SK-N-SH treated with all-trans-retinoic acid at 6 μM for 48 hours (cell line): ENCODE measurements at regions not wholly inside any gene's neighbourhood (a gene's known extent, or its start where the extent isn't known, plus 50 kb on each side); places are given as distances from the start of the nearest gene placed in this dataset.

Experiments
- ATAC-seq: fragments of 200-7000 bp; cut with Tn5 transposase; 3 replicates; pipeline ENCODE4 v1.9.1; 2020; ENCODE audit warnings: mild to moderate bottlenecking, moderate library complexity
- ARNTL ChIP-seq: fragments of 450-650 bp; formaldehyde crosslinking; IDR thresholded peaks from 2 replicates; pipeline ENCODE4 v1.5.0; 2020; ENCODE audit warnings: low read depth, mild to moderate bottlenecking, moderate library complexity, borderline replicate concordance
- BACH2 ChIP-seq: fragments of 250-450 bp; sonication (Bioruptor Pico); IDR thresholded peaks from 2 replicates; pipeline ENCODE4 v1.9.0; 2021; ENCODE audit warnings: mild to moderate bottlenecking, borderline replicate concordance
- CREB5 ChIP-seq: fragments of 250-450 bp; sonication (Bioruptor Pico); IDR thresholded peaks from 2 replicates; pipeline ENCODE4 v1.5.1; 2020; ENCODE audit warnings: low read depth, mild to moderate bottlenecking, moderate library complexity
- CSRNP3 ChIP-seq: fragments of 250-450 bp; sonication (Bioruptor Pico); IDR thresholded peaks from 2 replicates; pipeline ENCODE4 v1.5.1; 2021; ENCODE audit warnings: mild to moderate bottlenecking, moderate library complexity
- ESRRG ChIP-seq: fragments of 250-450 bp; sonication (Bioruptor Pico); IDR thresholded peaks from 2 replicates; pipeline ENCODE4 v1.6.1; 2021; ENCODE audit warnings: mild to moderate bottlenecking
- GLIS3 ChIP-seq: fragments of 250-450 bp; sonication (Bioruptor Pico); IDR thresholded peaks from 2 replicates; pipeline ENCODE4 v1.5.0; 2020; ENCODE audit warnings: mild to moderate bottlenecking, moderate library complexity
- ISL1 ChIP-seq: fragments of 250-450 bp; sonication (Bioruptor Pico); IDR thresholded peaks from 2 replicates; pipeline ENCODE4 v2.1.2; 2022; ENCODE audit warnings: mild to moderate bottlenecking, moderate library complexity
- OSR1 ChIP-seq: fragments of 250-450 bp; sonication (Bioruptor Pico); IDR thresholded peaks from 2 replicates; pipeline ENCODE4 v1.8.0; 2022; ENCODE audit warnings: moderate library complexity, mild to moderate bottlenecking, inconsistent platforms
- PATZ1 ChIP-seq: fragments of 250-450 bp; sonication (Bioruptor Pico); IDR thresholded peaks from 2 replicates; pipeline ENCODE4 v1.8.0; 2020; ENCODE audit warnings: mild to moderate bottlenecking, moderate library complexity, borderline replicate concordance
- POU6F1 ChIP-seq: fragments of 250-450 bp; sonication (Bioruptor Pico); IDR thresholded peaks from 2 replicates; pipeline ENCODE4 v1.8.0; 2021; ENCODE audit warnings: low read depth, mild to moderate bottlenecking, moderate library complexity, borderline replicate concordance
- PPARA ChIP-seq: fragments of 250-450 bp; sonication (Bioruptor Pico); IDR thresholded peaks from 2 replicates; pipeline ENCODE4 v1.5.0; 2020; ENCODE audit warnings: mild to moderate bottlenecking, borderline replicate concordance
- RARB ChIP-seq: fragments of 250-450 bp; sonication (Bioruptor Pico); IDR thresholded peaks from 2 replicates; pipeline ENCODE4 v1.8.0; 2021; ENCODE audit warnings: mild to moderate bottlenecking, moderate library complexity
- SNAI2 ChIP-seq: fragments of 250-450 bp; sonication (Bioruptor Pico); IDR thresholded peaks from 2 replicates; pipeline ENCODE4 v1.5.0; 2020; ENCODE audit warnings: mild to moderate bottlenecking, moderate library complexity
- TCF4 ChIP-seq: fragments of 250-450 bp; sonication (Bioruptor Pico); IDR thresholded peaks from 2 replicates; pipeline ENCODE4 v1.8.0; 2021; ENCODE audit warnings: mild to moderate bottlenecking, moderate library complexity, borderline replicate concordance
- ZC3H10 ChIP-seq: fragments of 250-450 bp; sonication (Bioruptor Pico); IDR thresholded peaks from 2 replicates; pipeline ENCODE4 v1.5.1; 2021; ENCODE audit warnings: mild to moderate bottlenecking, moderate library complexity
- ZFP3 ChIP-seq: fragments of 250-450 bp; sonication (Bioruptor Pico); IDR thresholded peaks from 2 replicates; pipeline ENCODE4 v1.5.0; 2020; ENCODE audit warnings: mild to moderate bottlenecking, moderate library complexity
- ZFP30 ChIP-seq: fragments of 450-650 bp; formaldehyde crosslinking; IDR thresholded peaks from 2 replicates; pipeline ENCODE4 v1.5.0; 2022; ENCODE audit warnings: mild to moderate bottlenecking, moderate library complexity
- ZNF565 ChIP-seq: fragments of 450-650 bp; formaldehyde crosslinking; conservative IDR thresholded peaks from 2 replicates; pipeline ENCODE4 v1.5.0; 2020; ENCODE audit warnings: low read depth, mild to moderate bottlenecking, moderate library complexity
- ZNF70 ChIP-seq: fragments of 450-650 bp; formaldehyde crosslinking; IDR thresholded peaks from 2 replicates; pipeline ENCODE4 v1.5.0; 2020; ENCODE audit warnings: mild to moderate bottlenecking, moderate library complexity

GRCh38 chr14:62179367-62180018 lies 417.3 kb downstream of the SNAPC1 start:
- peak; percentile 96 for ATAC-seq
- TF ChIP-seq ZNF70 (CRISPR knock-in tag) (no peak), ZFP3 (CRISPR knock-in tag) (no peak), ZFP30 (CRISPR knock-in tag) (no peak), TCF4 (CRISPR knock-in tag) (no peak), PPARA (CRISPR knock-in tag) (no peak)

- ATAC-seq: no peak
- TF ChIP-seq ZNF70 (CRISPR knock-in tag) (no peak), CREB5 (CRISPR knock-in tag) (no peak), ISL1 (CRISPR knock-in tag) (no peak), OSR1 (CRISPR knock-in tag) (no peak), ZFP30 (CRISPR knock-in tag) (no peak)
Measured at GRCh38 chr14:62181591-62181990, 419.4 kb downstream of the SNAPC1 start.

- peak; percentile 36; the same call in 2 of the 3 replicates for ATAC-seq
- no peak for TF ChIP-seq ARNTL
- TF ChIP-seq CSRNP3 (CRISPR knock-in tag): no peak
- no peak for TF ChIP-seq OSR1 (CRISPR knock-in tag)
- no peak for TF ChIP-seq PPARA (CRISPR knock-in tag)
- TF ChIP-seq, all 23 proteins: peak for 0
Measured at GRCh38 chr14:62185078-62185477, 422.9 kb downstream of the SNAPC1 start.

- TF ChIP-seq ESRRG (CRISPR knock-in tag): no peak
- no peak for TF ChIP-seq PATZ1 (CRISPR knock-in tag)
- no peak for TF ChIP-seq CSRNP3 (CRISPR knock-in tag)
- no peak for ATAC-seq
Measured at GRCh38 chr14:62187265-62187664, 425.0 kb downstream of the SNAPC1 start.

GRCh38 chr14:62189698-62190097 lies 427.5 kb downstream of the SNAPC1 start:
- TF ChIP-seq ESRRG (CRISPR knock-in tag) (no peak), ZNF70 (CRISPR knock-in tag) (no peak), GLIS3 (CRISPR knock-in tag) (no peak), PATZ1 (CRISPR knock-in tag) (no peak), RARB (CRISPR knock-in tag) (no peak), TCF4 (CRISPR knock-in tag) (no peak), ZFP3 (CRISPR knock-in tag) (no peak), CREB5 (CRISPR knock-in tag) (no peak), OSR1 (CRISPR knock-in tag) (no peak), ZC3H10 (CRISPR knock-in tag) (no peak), ARNTL (no peak), ZNF565 (no peak), CSRNP3 (CRISPR knock-in tag) (no peak), BACH2 (CRISPR knock-in tag) (no peak), POU6F1 (CRISPR knock-in tag) (no peak), PPARA (CRISPR knock-in tag) (no peak), ISL1 (CRISPR knock-in tag) (no peak), SNAI2 (CRISPR knock-in tag) (no peak)
- ATAC-seq: peak; percentile 53
